Esophagus muscularis mucosa (tissue), 4 donors: ENCODE measurements at regions not wholly inside any gene's neighbourhood (a gene's known extent, or its start where the extent isn't known, plus 50 kb on each side); places are given as distances from the start of the nearest gene placed in this dataset.

ENCODE experiments used
- DNase-seq: peaks from one replicate; pipeline ENCODE4 v3.0.0-alpha.2; 2017; ENCODE audit errors: extremely low spot score
- H3K27ac ChIP-seq, 4 donors: fragments of 200-600 bp; sonication (generic); replicated peaks in 1 of 4; 1 replicate in 3 of 4; 2 replicates in 1 of 4; pipeline ENCODE4 v1.5.1; 2016 to 2019; ENCODE audit warnings: mild to moderate bottlenecking in 1 of 4
- H3K27me3 ChIP-seq, 4 donors: fragments of 200-600 bp; sonication (generic); one replicate each; pipeline versions ENCODE4 v1.5.1 to v1.6.0; 2016 to 2019
- H3K36me3 ChIP-seq, 4 donors: fragments of 200-600 bp; sonication (generic); one replicate each; pipeline ENCODE4 v1.5.1; 2016 to 2019
- H3K4me1 ChIP-seq, 4 donors: fragments of 200-600 bp; sonication (generic); one replicate each; pipeline ENCODE4 v1.5.1; 2016 to 2019
- H3K4me3 ChIP-seq, 4 donors: fragments of 200-600 bp; sonication (generic); 1 replicate in 2 of 4; 2 replicates in 2 of 4; pipeline ENCODE4 v1.5.1; 2016 to 2019; ENCODE audit warnings: mild to moderate bottlenecking in 4 of 4, moderate library complexity in 1 of 4
- H3K9me3 ChIP-seq, 4 donors: fragments of 200-600 bp; sonication (generic); 1 replicate in 3 of 4; 2 replicates in 1 of 4; pipeline ENCODE4 v1.5.1; 2016 to 2019
- EP300 ChIP-seq: sonication (generic); formaldehyde crosslinking; IDR thresholded peaks from one replicate; pipeline ENCODE4 v1.6.1; 2017; ENCODE audit warnings: antibody characterized with exemption
- POLR2A ChIP-seq: fragments of 450-650 bp; IDR thresholded peaks from one replicate; pipeline ENCODE4 v1.6.1; 2017; ENCODE audit warnings: antibody characterized with exemption, moderate library complexity, mild to moderate bottlenecking, low read depth
- POLR2AphosphoS5 ChIP-seq, 2 donors: sonication (generic); formaldehyde crosslinking; IDR thresholded peaks; one replicate each; pipeline ENCODE4 v1.6.1; 2017; ENCODE audit warnings: antibody characterized with exemption in 2 of 2
- WGBS: methylation state at CpG from one replicate; pipeline ENCODE4 v1.1.5; 2018; 5-methylcytosine and 5-hydroxymethylcytosine counted together
- intact Hi-C: fragments of 100-400 bp; cut with DNase I; formaldehyde crosslinking; loops from one replicate; pipeline ENCODE4 v1.15.1; 2023
- TF ChIP-seq, protein P1 (sequence below), 3 experiments: fragments of 200-600 bp in 2 of 3; fragments of 450-650 bp in 1 of 3; sonication (generic) in 2 of 3; IDR thresholded peaks; one replicate each; pipeline ENCODE4 v1.5.1; 2017 to 2019; ENCODE audit warnings: antibody characterized with exemption in 3 of 3, mild to moderate bottlenecking in 2 of 3, moderate library complexity in 1 of 3

DNA sequence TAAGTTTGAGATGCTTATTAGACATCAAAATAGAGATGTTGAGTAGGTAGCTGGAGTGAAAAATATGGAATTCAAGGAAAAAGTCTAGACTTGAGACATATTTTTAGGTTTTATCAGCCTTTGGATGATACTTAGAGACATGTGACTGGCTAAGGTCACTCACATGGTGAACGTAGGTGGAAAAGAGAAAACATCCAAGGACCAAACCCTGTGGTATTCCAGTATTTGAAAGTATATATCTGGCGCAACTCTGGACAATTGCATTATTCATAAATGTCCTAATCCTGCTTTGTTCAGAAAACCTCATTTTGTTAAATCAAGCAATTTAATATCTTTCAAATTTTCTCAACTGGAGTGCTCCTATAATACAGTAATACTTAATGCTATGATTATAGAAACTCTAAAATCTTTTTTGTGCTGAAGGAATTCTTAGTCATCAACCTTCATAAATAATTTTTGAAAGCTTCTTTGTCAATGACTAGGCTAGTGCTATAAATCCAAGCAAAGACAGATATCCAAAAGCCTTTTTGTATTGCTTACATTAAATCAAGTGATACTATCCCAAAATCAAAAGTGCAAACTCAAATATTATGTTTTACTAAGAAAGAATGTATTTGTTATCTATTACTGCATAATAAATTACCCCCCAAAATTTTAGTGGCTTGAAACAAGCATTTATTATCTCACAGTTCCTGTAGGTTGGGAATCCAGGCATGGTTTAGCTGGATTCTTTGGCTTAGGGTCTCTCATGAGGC, 452.0 kb downstream of the ENC1 start:
- Histone ChIP-seq H3K27ac (no peak overlapping the region), H3K4me3 (no peak overlapping the region), H3K4me1 (peaks cover 0 to 7% (median 5%) of the 10 kb centered on the region in 4 donors), H3K27me3 (no peaks in the 10 kb centered on the region), H3K9me3 (no peaks in the 10 kb centered on the region), H3K36me3 (no peaks in the 10 kb centered on the region)
- intact Hi-C loops, result no loop called here
- DNase-seq, result no peak
- TF ChIP-seq, protein P1, sequence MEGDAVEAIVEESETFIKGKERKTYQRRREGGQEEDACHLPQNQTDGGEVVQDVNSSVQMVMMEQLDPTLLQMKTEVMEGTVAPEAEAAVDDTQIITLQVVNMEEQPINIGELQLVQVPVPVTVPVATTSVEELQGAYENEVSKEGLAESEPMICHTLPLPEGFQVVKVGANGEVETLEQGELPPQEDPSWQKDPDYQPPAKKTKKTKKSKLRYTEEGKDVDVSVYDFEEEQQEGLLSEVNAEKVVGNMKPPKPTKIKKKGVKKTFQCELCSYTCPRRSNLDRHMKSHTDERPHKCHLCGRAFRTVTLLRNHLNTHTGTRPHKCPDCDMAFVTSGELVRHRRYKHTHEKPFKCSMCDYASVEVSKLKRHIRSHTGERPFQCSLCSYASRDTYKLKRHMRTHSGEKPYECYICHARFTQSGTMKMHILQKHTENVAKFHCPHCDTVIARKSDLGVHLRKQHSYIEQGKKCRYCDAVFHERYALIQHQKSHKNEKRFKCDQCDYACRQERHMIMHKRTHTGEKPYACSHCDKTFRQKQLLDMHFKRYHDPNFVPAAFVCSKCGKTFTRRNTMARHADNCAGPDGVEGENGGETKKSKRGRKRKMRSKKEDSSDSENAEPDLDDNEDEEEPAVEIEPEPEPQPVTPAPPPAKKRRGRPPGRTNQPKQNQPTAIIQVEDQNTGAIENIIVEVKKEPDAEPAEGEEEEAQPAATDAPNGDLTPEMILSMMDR (IDR thresholded peaks at IDR 0.05), result no peak
- TF ChIP-seq POLR2AphosphoS5 (IDR thresholded peaks at IDR 0.05), result no peak
- WGBS, result 94% methylated on average over 2 of the region's 2 CpGs

- no peak for TF ChIP-seq EP300
- TF ChIP-seq POLR2AphosphoS5 (IDR thresholded peaks at IDR 0.05), result no peak
- TF ChIP-seq, protein P1 (IDR thresholded peaks at IDR 0.05), result no peak
- no peak for TF ChIP-seq POLR2A
- 92% methylated on average over 1 of the region's 1 CpG for WGBS
- intact Hi-C loops, result no loop called here
Observed at GRCh38 chr5:74187757-74188156, 452.8 kb downstream of the ENC1 start.

GRCh38 chr5:74186356-74187315, 453.9 kb downstream of the ENC1 start:
- Histone ChIP-seq H3K4me3 (no peak overlapping the region), H3K9me3 (no peaks in the 10 kb centered on the region), H3K4me1 (peaks cover 0 to 7% (median 5%) of the 10 kb centered on the region in 4 donors), H3K27ac (no peak overlapping the region), H3K27me3 (no peaks in the 10 kb centered on the region), H3K36me3 (no peaks in the 10 kb centered on the region)
- DNase-seq, result peak; percentile 31
- intact Hi-C loops, result no loop called here
- TF ChIP-seq EP300 (no peak), POLR2AphosphoS5 (IDR thresholded peaks at IDR 0.05) (no peak), POLR2A (no peak)
- TF ChIP-seq, protein P1 (IDR thresholded peaks at IDR 0.05), result no peak
- WGBS, result 87% methylated on average over 6 of the region's 6 CpGs

More at GRCh38 chr5:74187757-74188156, 452.8 kb downstream of the ENC1 start:
- Histone ChIP-seq H3K36me3 (no peaks in the 10 kb centered on the region), H3K4me3 (no peak overlapping the region), H3K9me3 (no peaks in the 10 kb centered on the region), H3K4me1 (peaks cover 0 to 7% (median 5%) of the 10 kb centered on the region in 4 donors), H3K27ac (no peak overlapping the region), H3K27me3 (no peaks in the 10 kb centered on the region)
- peak; percentile 60 for DNase-seq

- Histone ChIP-seq H3K27me3 (no peaks in the 10 kb centered on the region), H3K36me3 (no peaks in the 10 kb centered on the region), H3K4me1 (peaks cover 0 to 7% (median 5%) of the 10 kb centered on the region in 4 donors), H3K9me3 (no peaks in the 10 kb centered on the region), H3K27ac (no peak overlapping the region), H3K4me3 (no peak overlapping the region)
- TF ChIP-seq POLR2AphosphoS5 (IDR thresholded peaks at IDR 0.05) (no peak), EP300 (no peak), POLR2A (no peak)
- TF ChIP-seq, protein P1 (IDR thresholded peaks at IDR 0.05), result no peak
- intact Hi-C loops, result no loop called here
- DNase-seq, result peak; percentile 24
- WGBS, result 54% methylated on average over 2 of the region's 2 CpGs
Observed at GRCh38 chr5:74185599-74185998, 454.9 kb downstream of the ENC1 start.
